CMK (cell line): ENCODE measurements at regions not wholly inside any gene's neighbourhood (a gene's known extent, or its start where the extent isn't known, plus 50 kb on each side); places are given as distances from the start of the nearest gene placed in this dataset.

Source experiments
- DNase-seq: peaks from one replicate; pipeline ENCODE4 v3.0.0-alpha.2; 2010; ENCODE audit warnings: low read depth

GRCh38 chr2:18253686-18254197 lies 306.7 kb downstream of the RDH14 start:
- DNase-seq: no peak

- no peak for DNase-seq
Measured at GRCh38 chr2:18251486-18251885, 309.0 kb downstream of the RDH14 start.

- DNase-seq: no peak
Measured at GRCh38 chr2:18247282-18248110, 313.0 kb downstream of the RDH14 start.

GRCh38 chr2:18245375-18245774 lies 315.1 kb downstream of the RDH14 start:
- no peak for DNase-seq

- DNase-seq: no peak
Measured at GRCh38 chr2:18244845-18245244, 315.6 kb downstream of the RDH14 start.

- DNase-seq: no peak
Measured at GRCh38 chr2:18243816-18244215, 316.6 kb downstream of the RDH14 start.

- DNase-seq: no peak
Measured at GRCh38 chr2:18242716-18243115, 317.7 kb downstream of the RDH14 start.

GRCh38 chr2:18238209-18238608 lies 322.2 kb downstream of the RDH14 start:
- DNase-seq: no peak

- DNase-seq: no peak
Measured at GRCh38 chr2:18237298-18237697, 323.2 kb downstream of the RDH14 start.

GRCh38 chr2:18232731-18233438 lies 327.6 kb downstream of the RDH14 start:
- DNase-seq: no peak

- DNase-seq: no peak
Measured at GRCh38 chr2:18230668-18231067, 329.8 kb downstream of the RDH14 start.

GRCh38 chr2:18219676-18220075 lies 340.8 kb downstream of the RDH14 start:
- no peak for DNase-seq

GRCh38 chr2:18218160-18218933 lies 339.9 kb downstream of the KCNS3 start:
- DNase-seq: no peak

- no peak for DNase-seq
Measured at GRCh38 chr2:18214936-18215335, 336.5 kb downstream of the KCNS3 start.

GRCh38 chr2:18213986-18214385 lies 335.5 kb downstream of the KCNS3 start:
- no peak for DNase-seq

- DNase-seq: no peak
Measured at GRCh38 chr2:18209934-18210639, 331.6 kb downstream of the KCNS3 start.

GRCh38 chr2:18208956-18209355 lies 330.5 kb downstream of the KCNS3 start:
- DNase-seq: no peak

GRCh38 chr2:18200771-18201170 lies 322.3 kb downstream of the KCNS3 start:
- no peak for DNase-seq

GRCh38 chr2:18198677-18199076 lies 320.2 kb downstream of the KCNS3 start:
- DNase-seq: no peak

GRCh38 chr2:18194161-18194560 lies 315.7 kb downstream of the KCNS3 start:
- DNase-seq: no peak

GRCh38 chr2:18186816-18187613 lies 308.5 kb downstream of the KCNS3 start:
- DNase-seq: no peak
